Activated T-cell treated with anti-CD3 and anti-CD28 coated beads, Interleukin-2, amount 50 U/mL, for 24 hours (primary cell): ENCODE measurements at regions not wholly inside any gene's neighbourhood (a gene's known extent, or its start where the extent isn't known, plus 50 kb on each side); places are given as distances from the start of the nearest gene placed in this dataset.
"Not testable (repeated sequence)": the region's sequence is repeated elsewhere in the genome, so short reads cannot be mapped to it uniquely, and the experiment has no call there.

Experiments used
- DNase-seq: peaks from one replicate; pipeline ENCODE4 v3.0.0-alpha.2; 2020
- H3K27ac Mint-ChIP-seq: 2 replicates; pipeline ENCODE4 v1.8.0; 2020; ENCODE audit warnings: mild to moderate bottlenecking, mixed read lengths
- H3K27me3 Mint-ChIP-seq: 2 replicates; pipeline ENCODE4 v1.8.0; 2020; ENCODE audit warnings: mixed read lengths
- H3K36me3 Mint-ChIP-seq: 2 replicates; pipeline ENCODE4 v1.8.0; 2020; ENCODE audit warnings: low read depth, mixed read lengths
- H3K4me1 Mint-ChIP-seq: 2 replicates; pipeline ENCODE4 v1.8.0; 2020; ENCODE audit warnings: low read depth, mixed read lengths
- H3K4me3 Mint-ChIP-seq: 2 replicates; pipeline ENCODE4 v1.8.0; 2020; ENCODE audit warnings: mild to moderate bottlenecking, moderate library complexity, mixed read lengths
- H3K9me3 Mint-ChIP-seq: 2 replicates; pipeline ENCODE4 v1.8.0; 2020; ENCODE audit warnings: mixed read lengths

GRCh38 chr21:15472108-15473040 is 257.4 kb upstream of the USP25 start:
- no peaks in the 10 kb centered on the region for H3K4me1 Mint-ChIP-seq
- no peak overlapping the region for H3K4me3 Mint-ChIP-seq
- H3K9me3 Mint-ChIP-seq, result peaks cover 5% of the 10 kb centered on the region
- no peak overlapping the region for H3K27ac Mint-ChIP-seq
- no peak for DNase-seq
- H3K27me3 Mint-ChIP-seq, result peaks cover 11% of the 10 kb centered on the region
- H3K36me3 Mint-ChIP-seq, result peaks cover 3% of the 10 kb centered on the region

DNA sequence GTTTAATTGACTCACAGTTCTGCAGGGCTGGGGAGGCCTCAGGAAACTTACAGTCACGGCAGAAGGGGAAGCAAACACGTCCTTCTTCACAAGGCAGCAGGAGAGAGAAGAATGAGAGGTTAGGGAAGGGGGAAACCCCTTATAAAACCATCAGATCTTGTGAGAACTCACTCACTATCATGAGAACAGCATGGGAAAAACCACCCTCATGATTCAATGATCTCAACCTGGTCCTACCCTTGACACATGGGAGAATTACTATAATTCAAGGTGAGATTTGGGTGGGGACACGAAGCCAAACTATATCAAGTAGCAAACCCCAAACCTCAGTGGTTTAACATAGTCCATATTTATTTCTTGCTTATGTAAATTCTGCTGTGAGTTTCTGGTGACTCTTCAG is 252.0 kb upstream of the USP25 start:
- Mint-ChIP-seq H3K9me3 (peaks cover 20% of the 10 kb centered on the region), H3K4me1 (peaks cover 20% of the 10 kb centered on the region)
- H3K27me3 Mint-ChIP-seq, DNase-seq, H3K27ac Mint-ChIP-seq, H3K4me3 Mint-ChIP-seq, H3K36me3 Mint-ChIP-seq: not testable (repeated sequence)

GRCh38 chr21:15480160-15480559 is 249.6 kb upstream of the USP25 start:
- H3K4me1 Mint-ChIP-seq, result peaks cover 26% of the 10 kb centered on the region
- peak overlapping the region; percentile 5 for H3K27ac Mint-ChIP-seq
- no peak for DNase-seq
- peaks cover 3% of the 10 kb centered on the region for H3K36me3 Mint-ChIP-seq
- peaks cover 20% of the 10 kb centered on the region for H3K9me3 Mint-ChIP-seq
- H3K27me3 Mint-ChIP-seq, result no peaks in the 10 kb centered on the region
- no peak overlapping the region for H3K4me3 Mint-ChIP-seq

GRCh38 chr21:15483138-15483780 is 246.5 kb upstream of the USP25 start:
- Mint-ChIP-seq H3K27ac (no peak overlapping the region), H3K27me3 (no peaks in the 10 kb centered on the region), H3K9me3 (peaks cover 7% of the 10 kb centered on the region), H3K4me1 (peaks cover 26% of the 10 kb centered on the region), H3K4me3 (no peak overlapping the region), H3K36me3 (no peaks in the 10 kb centered on the region)
- DNase-seq, result peak; percentile 84

DNA sequence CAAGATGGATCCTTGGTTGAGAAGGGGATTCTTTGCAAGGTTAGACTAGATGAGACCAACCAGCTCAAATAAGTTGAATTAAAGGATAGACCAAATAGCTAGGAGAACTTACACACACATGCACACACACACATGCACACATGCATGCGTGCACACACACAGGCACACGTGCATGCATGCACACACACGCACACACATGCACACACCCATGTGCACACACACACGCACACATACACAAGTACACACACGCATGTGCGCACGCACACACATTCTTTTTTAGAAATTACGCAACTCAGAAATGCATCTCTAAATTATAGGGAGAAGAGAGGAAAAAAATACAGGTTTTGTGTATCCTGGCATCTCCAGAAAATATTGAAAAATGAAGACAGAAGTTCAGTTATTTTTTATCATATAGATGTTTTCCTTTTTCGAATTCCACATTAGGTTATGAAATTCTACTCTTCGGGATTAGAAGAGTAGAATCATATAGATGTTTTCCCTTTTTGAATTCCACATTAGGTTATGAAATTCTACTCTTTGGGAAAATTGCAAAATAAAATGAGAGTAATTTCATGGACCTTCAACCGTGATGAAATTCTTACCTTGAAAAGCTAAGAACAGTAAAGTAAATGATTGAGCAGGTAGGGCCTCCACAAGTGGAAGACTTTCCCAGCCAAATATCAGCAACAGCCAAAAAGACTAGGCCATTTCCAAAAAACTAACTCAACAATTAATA is 243.2 kb upstream of the USP25 start:
- no peaks in the 10 kb centered on the region for H3K36me3 Mint-ChIP-seq
- no peaks in the 10 kb centered on the region for H3K27me3 Mint-ChIP-seq
- no peak overlapping the region for H3K27ac Mint-ChIP-seq
- DNase-seq, result no peak
- H3K9me3 Mint-ChIP-seq, result no peaks in the 10 kb centered on the region
- no peak overlapping the region for H3K4me3 Mint-ChIP-seq
- peaks cover 9% of the 10 kb centered on the region for H3K4me1 Mint-ChIP-seq

- H3K4me1 Mint-ChIP-seq, result peaks cover 9% of the 10 kb centered on the region
- no peaks in the 10 kb centered on the region for H3K36me3 Mint-ChIP-seq
- no peak for DNase-seq
- H3K4me3 Mint-ChIP-seq, result no peak overlapping the region
- no peaks in the 10 kb centered on the region for H3K9me3 Mint-ChIP-seq
- no peak overlapping the region for H3K27ac Mint-ChIP-seq
- H3K27me3 Mint-ChIP-seq, result no peaks in the 10 kb centered on the region
These were observed 242.6 kb upstream of the USP25 start for GRCh38 chr21:15487196-15487550.

DNA sequence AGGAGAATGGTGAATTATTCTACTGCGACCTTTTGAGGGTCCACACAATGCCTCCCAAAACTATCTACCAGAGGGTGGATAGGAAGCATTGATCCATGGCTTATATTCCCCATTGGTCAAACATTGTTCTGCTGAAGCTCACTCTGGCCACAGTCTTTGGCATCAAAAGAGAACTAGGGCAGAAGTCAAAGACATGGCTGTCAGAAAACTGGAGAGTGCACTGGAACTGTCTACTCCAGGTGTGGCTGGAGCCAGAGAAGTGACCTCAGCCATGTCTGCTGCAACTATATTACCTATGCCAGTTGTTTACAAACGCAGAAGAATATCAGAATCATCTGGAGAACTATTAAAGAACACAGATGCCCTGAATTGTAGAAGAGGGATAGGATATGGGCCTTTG is 238.7 kb upstream of the USP25 start:
- DNase-seq, result no peak
- no peaks in the 10 kb centered on the region for H3K27me3 Mint-ChIP-seq
- H3K9me3 Mint-ChIP-seq, result no peaks in the 10 kb centered on the region
- peaks cover 3% of the 10 kb centered on the region for H3K4me1 Mint-ChIP-seq
- no peak overlapping the region for H3K4me3 Mint-ChIP-seq
- H3K27ac Mint-ChIP-seq, result no peak overlapping the region
- H3K36me3 Mint-ChIP-seq, result no peaks in the 10 kb centered on the region

DNA sequence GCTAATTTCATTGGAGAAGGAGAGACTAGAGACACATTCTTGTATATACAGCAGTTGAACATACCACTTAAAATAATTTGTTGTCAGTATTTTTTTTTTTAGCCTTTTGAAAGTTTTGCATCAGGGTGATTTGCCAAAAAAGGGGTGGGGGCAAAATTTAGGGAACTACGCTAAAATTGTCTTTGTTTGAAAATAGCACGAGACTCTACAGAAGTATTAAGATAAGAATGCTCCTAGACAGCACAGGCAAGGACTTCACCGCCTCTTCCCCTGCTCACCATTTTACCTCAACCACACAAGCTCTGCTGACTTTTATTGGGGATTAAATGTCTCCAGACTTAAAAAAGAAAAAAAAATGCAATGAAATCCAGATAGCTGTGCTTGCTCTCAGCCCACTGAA is 236.1 kb upstream of the USP25 start:
- H3K36me3 Mint-ChIP-seq, result no peaks in the 10 kb centered on the region
- H3K4me1 Mint-ChIP-seq, result peaks cover 3% of the 10 kb centered on the region
- H3K4me3 Mint-ChIP-seq, result no peak overlapping the region
- no peak for DNase-seq
- no peaks in the 10 kb centered on the region for H3K27me3 Mint-ChIP-seq
- H3K9me3 Mint-ChIP-seq, result no peaks in the 10 kb centered on the region
- no peak overlapping the region for H3K27ac Mint-ChIP-seq

- H3K4me3 Mint-ChIP-seq, result no peak overlapping the region
- H3K27ac Mint-ChIP-seq, result no peak overlapping the region
- no peaks in the 10 kb centered on the region for H3K27me3 Mint-ChIP-seq
- H3K4me1 Mint-ChIP-seq, result peaks cover 3% of the 10 kb centered on the region
- H3K9me3 Mint-ChIP-seq, result no peaks in the 10 kb centered on the region
- H3K36me3 Mint-ChIP-seq, result no peaks in the 10 kb centered on the region
- DNase-seq, result no peak
These were observed 235.3 kb upstream of the USP25 start for GRCh38 chr21:15494481-15494880.

DNA sequence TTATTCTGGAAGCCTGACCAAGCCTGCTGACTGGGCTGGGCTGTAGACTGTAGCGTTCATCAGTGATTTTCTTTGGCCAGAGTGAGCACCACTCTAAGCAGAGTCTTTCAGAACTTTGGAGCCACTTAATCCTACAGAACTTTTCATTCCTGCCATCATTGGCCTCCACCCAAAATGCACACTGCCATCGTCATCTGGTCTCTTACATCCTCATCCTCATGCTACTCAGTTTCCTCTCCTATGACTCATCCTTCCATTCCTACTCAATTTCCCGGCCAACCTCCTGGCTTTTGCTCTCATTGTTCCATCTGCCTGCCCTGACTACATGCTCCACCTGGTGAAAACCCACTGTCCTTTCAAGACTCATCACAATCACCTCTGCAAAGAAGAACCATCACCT is 233.8 kb upstream of the USP25 start:
- H3K9me3 Mint-ChIP-seq, result no peaks in the 10 kb centered on the region
- no peaks in the 10 kb centered on the region for H3K27me3 Mint-ChIP-seq
- no peak overlapping the region for H3K27ac Mint-ChIP-seq
- DNase-seq, result no peak
- H3K4me1 Mint-ChIP-seq, result no peaks in the 10 kb centered on the region
- H3K36me3 Mint-ChIP-seq, result no peaks in the 10 kb centered on the region
- no peak overlapping the region for H3K4me3 Mint-ChIP-seq

DNA sequence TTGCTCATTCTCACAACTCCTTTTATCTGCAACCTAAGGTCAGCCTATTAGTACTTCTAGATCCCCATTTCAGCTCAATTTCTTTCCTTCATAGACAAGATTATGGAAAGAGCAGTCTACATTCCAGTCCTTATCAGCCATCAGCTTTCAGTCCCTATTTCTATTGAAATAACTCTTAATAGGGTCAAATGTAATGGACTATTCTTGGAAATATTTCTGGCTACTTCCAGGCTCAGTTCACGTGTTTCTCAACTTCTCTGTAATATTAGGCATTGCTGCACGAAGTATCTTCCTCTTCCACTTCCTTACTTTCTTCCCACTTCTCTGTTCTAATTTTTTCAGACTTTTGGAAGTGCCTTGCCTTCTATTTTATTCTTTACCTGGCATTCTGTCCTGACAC is 232.9 kb upstream of the USP25 start:
- no peak for DNase-seq
- Mint-ChIP-seq H3K9me3 (no peaks in the 10 kb centered on the region), H3K27me3 (no peaks in the 10 kb centered on the region), H3K36me3 (no peaks in the 10 kb centered on the region), H3K4me1 (no peaks in the 10 kb centered on the region), H3K4me3 (no peak overlapping the region), H3K27ac (no peak overlapping the region)

GRCh38 chr21:15498455-15498854 is 231.3 kb upstream of the USP25 start:
- DNase-seq, result no peak
- no peaks in the 10 kb centered on the region for H3K27me3 Mint-ChIP-seq
- H3K4me1 Mint-ChIP-seq, result no peaks in the 10 kb centered on the region
- no peak overlapping the region for H3K27ac Mint-ChIP-seq
- no peaks in the 10 kb centered on the region for H3K36me3 Mint-ChIP-seq
- H3K9me3 Mint-ChIP-seq, result peaks cover 2% of the 10 kb centered on the region
- no peak overlapping the region for H3K4me3 Mint-ChIP-seq

DNA sequence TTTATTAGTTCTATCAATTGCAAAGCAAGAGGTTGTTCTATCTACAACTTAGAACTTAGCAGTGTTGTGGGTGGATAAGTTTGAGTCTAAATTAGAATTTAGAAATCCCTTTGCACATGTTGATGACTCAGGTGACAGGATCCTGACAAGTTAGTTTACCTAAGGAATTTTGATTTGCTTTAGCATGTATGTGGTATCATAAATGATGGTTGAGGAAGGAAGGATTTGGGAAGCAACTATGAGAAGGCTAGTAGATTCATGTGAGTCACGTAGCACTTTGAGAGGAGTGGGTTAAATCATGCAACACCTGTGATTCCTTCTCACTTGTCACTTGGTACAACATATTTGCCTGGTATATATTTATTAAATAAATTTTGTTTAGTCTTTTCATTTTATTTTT is 223.7 kb upstream of the USP25 start:
- DNase-seq, result no peak
- H3K9me3 Mint-ChIP-seq, result peaks cover 4% of the 10 kb centered on the region
- H3K27ac Mint-ChIP-seq, result no peak overlapping the region
- no peak overlapping the region for H3K4me3 Mint-ChIP-seq
- H3K27me3 Mint-ChIP-seq, result no peaks in the 10 kb centered on the region
- no peaks in the 10 kb centered on the region for H3K4me1 Mint-ChIP-seq
- H3K36me3 Mint-ChIP-seq, result no peaks in the 10 kb centered on the region

- no peaks in the 10 kb centered on the region for H3K27me3 Mint-ChIP-seq
- no peak for DNase-seq
- peaks cover 8% of the 10 kb centered on the region for H3K4me1 Mint-ChIP-seq
- no peak overlapping the region for H3K4me3 Mint-ChIP-seq
- H3K9me3 Mint-ChIP-seq, result peaks cover 2% of the 10 kb centered on the region
- no peak overlapping the region for H3K27ac Mint-ChIP-seq
- H3K36me3 Mint-ChIP-seq, result no peaks in the 10 kb centered on the region
These were observed 221.2 kb upstream of the USP25 start for GRCh38 chr21:15508554-15508953.
